ENCODE measurements at regions not wholly inside any gene's neighbourhood (a gene's known extent, or its start where the extent isn't known, plus 50 kb on each side); places are given as distances from the start of the nearest gene placed in this dataset.
A peak's percentile ranks its signal among the peaks of the same experiment; 100 is the strongest.

DNA sequence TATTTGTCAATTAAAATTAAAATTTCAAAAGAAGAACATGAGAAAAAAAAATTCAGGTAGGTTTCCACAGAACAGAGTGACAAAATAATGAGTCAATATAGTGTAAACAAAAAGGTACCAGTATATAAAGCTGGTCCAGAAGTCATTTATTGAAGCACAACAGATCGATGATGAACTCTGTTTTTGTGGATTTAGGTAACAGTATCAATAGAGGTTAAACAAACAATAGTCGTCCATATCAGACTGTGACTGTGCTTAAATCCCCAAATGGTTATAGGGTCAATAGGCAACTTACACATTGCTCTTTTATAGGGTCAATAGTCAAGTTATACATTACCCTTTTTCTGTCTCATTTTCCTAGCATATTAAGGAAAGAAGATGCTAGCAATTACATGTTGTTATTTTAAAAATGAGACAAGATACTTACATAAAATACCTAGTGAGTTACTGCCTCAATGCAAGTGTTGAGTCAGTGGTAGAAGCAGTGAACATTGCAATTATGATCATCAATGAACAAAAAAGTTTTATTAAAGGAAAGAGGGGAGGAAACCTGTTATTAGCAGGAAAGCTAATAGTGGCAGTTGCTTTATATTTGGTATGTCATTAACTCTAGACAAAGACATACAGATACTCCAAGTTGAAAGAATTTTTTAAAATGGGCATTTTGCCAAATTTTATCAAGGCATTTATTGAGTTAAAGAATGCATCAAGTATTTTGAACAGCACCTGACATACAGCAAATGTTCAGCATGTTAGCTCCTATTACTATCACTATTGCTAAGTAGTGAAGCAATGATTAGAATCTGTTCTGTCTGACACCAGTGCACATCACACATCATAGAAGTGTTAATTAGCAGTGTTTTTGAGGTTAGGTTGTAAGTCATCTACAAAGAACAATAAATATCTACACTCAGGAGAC, 102.9 kb downstream of the CCER1 start:
- no peak overlapping the region for H3K27ac ChIP-seq
- DNase-seq, result no peak
- TF ChIP-seq, protein P1, sequence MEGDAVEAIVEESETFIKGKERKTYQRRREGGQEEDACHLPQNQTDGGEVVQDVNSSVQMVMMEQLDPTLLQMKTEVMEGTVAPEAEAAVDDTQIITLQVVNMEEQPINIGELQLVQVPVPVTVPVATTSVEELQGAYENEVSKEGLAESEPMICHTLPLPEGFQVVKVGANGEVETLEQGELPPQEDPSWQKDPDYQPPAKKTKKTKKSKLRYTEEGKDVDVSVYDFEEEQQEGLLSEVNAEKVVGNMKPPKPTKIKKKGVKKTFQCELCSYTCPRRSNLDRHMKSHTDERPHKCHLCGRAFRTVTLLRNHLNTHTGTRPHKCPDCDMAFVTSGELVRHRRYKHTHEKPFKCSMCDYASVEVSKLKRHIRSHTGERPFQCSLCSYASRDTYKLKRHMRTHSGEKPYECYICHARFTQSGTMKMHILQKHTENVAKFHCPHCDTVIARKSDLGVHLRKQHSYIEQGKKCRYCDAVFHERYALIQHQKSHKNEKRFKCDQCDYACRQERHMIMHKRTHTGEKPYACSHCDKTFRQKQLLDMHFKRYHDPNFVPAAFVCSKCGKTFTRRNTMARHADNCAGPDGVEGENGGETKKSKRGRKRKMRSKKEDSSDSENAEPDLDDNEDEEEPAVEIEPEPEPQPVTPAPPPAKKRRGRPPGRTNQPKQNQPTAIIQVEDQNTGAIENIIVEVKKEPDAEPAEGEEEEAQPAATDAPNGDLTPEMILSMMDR (IDR thresholded peaks at IDR 0.05), result no peak
- TF ChIP-seq POLR2A (IDR thresholded peaks at IDR 0.05) (no peak), EP300 (IDR thresholded peaks at IDR 0.05) (no peak)
- peaks cover 0 to 22% (median 12%) of the 10 kb centered on the region in 4 donors for H3K4me1 ChIP-seq
- no peaks in the 10 kb centered on the region for H3K9me3 ChIP-seq
- H3K27me3 ChIP-seq, result no peaks in the 10 kb centered on the region
- intact Hi-C loops (cut with DNase I), result loop anchor here (10.0 kb wide), 1 partner anchor 1147 kb away; the partner anchor contains the start of gene ATP2B1
- 25 to 61% methylated on average over 2 of the region's 2 CpGs for WGBS, 2 donors
- no peak overlapping the region for H3K4me3 ChIP-seq
- H3K36me3 ChIP-seq, result no peaks in the 10 kb centered on the region

DNA sequence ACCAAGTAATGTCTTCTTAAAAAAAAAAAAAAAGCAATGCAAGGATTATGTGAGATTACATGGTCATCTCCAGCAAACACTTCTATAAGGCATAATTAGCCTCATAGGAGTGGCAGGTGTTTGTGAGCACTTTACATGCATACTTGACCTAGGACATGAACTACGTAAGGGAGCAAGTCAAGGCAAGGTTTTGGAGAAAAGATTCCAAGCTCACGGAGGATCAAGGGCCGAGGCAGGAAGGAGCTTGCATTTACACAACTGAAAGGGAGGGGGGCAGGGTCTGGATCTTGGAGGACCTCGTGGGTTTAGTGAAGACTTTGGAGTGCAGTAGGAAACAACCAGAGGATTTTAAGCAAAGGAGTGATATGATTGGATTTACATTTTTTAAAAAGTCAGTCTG, 112.5 kb downstream of the CCER1 start:
- WGBS, 2 donors, result 68 to 75% methylated on average over 4 of the region's 4 CpGs
- intact Hi-C loops (cut with DNase I), result no loop called here
- no peaks in the 10 kb centered on the region for H3K27me3 ChIP-seq
- H3K9me3 ChIP-seq, result no peaks in the 10 kb centered on the region
- H3K36me3 ChIP-seq, result no peaks in the 10 kb centered on the region
- DNase-seq, result no peak
- peaks cover 0 to 42% (median 19%) of the 10 kb centered on the region in 4 donors for H3K4me1 ChIP-seq
- H3K27ac ChIP-seq, result peak overlapping the region in 2 of 4 donors; percentile 8 to 33
- TF ChIP-seq POLR2AphosphoS5 (IDR thresholded peaks at IDR 0.05), result no peak
- TF ChIP-seq, protein P1 (IDR thresholded peaks at IDR 0.05), result no peak
- TF ChIP-seq POLR2A (IDR thresholded peaks at IDR 0.05), result no peak
- no peak overlapping the region for H3K4me3 ChIP-seq

DNA sequence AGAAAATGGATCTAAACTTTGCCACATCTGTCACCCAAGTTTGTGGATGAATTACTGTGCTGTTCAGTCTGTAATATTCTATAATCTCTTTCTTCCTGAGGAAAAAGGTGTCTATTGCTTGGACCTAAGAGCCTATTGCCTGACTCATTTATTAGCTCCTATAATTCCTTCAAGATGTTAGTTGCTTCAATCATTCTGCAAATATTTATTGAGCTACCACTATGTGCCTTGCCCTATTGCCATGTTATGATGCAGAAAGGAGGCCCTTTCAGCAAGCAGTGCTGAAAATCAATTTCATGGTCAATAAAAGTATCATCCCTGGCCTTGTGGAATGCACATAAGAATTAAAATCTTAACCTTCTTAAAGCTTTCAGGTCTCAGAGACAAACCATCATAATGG, 113.6 kb downstream of the CCER1 start:
- intact Hi-C loops (cut with DNase I), result no loop called here
- TF ChIP-seq EP300 (IDR thresholded peaks at IDR 0.05) (no peak), POLR2AphosphoS5 (IDR thresholded peaks at IDR 0.05) (no peak), POLR2A (IDR thresholded peaks at IDR 0.05) (no peak)
- TF ChIP-seq, protein P1 (IDR thresholded peaks at IDR 0.05), result no peak
- Histone ChIP-seq H3K4me3 (no peak overlapping the region), H3K9me3 (no peaks in the 10 kb centered on the region), H3K27me3 (no peaks in the 10 kb centered on the region), H3K27ac (no peak overlapping the region), H3K4me1 (peaks cover 0 to 54% (median 24%) of the 10 kb centered on the region in 4 donors), H3K36me3 (no peaks in the 10 kb centered on the region)
- no peak for DNase-seq

DNA sequence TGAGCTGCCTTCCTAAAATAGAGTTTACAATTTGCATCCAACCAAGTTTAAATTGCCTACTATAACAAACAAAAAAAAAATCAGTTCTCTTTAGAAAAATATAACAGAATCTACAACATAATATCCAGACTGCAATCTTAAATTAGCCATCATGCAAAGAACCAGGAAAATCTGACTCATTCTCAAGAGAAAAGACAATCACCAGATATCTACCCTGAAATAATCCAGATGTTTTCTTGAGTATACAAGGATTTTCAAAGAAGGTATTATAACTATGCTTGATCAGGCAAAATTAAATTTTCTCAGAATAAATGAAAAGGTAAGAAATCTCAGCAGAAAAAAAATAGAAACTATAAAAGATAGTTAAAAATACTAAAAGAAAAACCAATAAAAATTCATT, 115.6 kb downstream of the CCER1 start:
- Histone ChIP-seq H3K9me3 (no peaks in the 10 kb centered on the region), H3K36me3 (no peaks in the 10 kb centered on the region), H3K27me3 (no peaks in the 10 kb centered on the region), H3K27ac (peak overlapping the region in 2 of 4 donors; percentile 58), H3K4me3 (no peak overlapping the region), H3K4me1 (peaks cover 0 to 61% (median 32%) of the 10 kb centered on the region in 4 donors)
- TF ChIP-seq POLR2AphosphoS5 (IDR thresholded peaks at IDR 0.05) (peak; percentile 42 to 86 (median 80)), EP300 (IDR thresholded peaks at IDR 0.05) (peak in 2 of 4 donors; percentile 7 to 21), POLR2A (IDR thresholded peaks at IDR 0.05) (no peak)
- TF ChIP-seq, protein P1 (IDR thresholded peaks at IDR 0.05), result no peak
- no peak for DNase-seq
- intact Hi-C loops (cut with DNase I), result no loop called here

Measured in sigmoid colon (tissue), 6 donors.